H54 (cell line): ENCODE measurements at regions not wholly inside any gene's neighbourhood (a gene's known extent, or its start where the extent isn't known, plus 50 kb on each side); places are given as distances from the start of the nearest gene placed in this dataset.

Experiments
- DNase-seq: peaks from one replicate; pipeline ENCODE4 v3.0.0; 2011; ENCODE audit warnings: low spot score, mixed read lengths; ENCODE audit not compliant: insufficient read length
- FAIRE-seq: peaks from 3 replicates; lab custom pipeline; 2011; peaks lifted over from hg19 to GRCh38; lab: Jason Lieb, UNC
- POLR2A ChIP-seq: IDR thresholded peaks from 2 replicates; pipeline ENCODE4 v1.6.1; 2011; ENCODE audit warnings: low read depth, mild to moderate bottlenecking, low read length

GRCh38 chr2:226497146-226497909, 302.3 kb downstream of the IRS1 start:
- FAIRE-seq: no peak
- no peak for TF ChIP-seq POLR2A

GRCh38 chr2:226496273-226496550, 303.4 kb downstream of the IRS1 start:
- FAIRE-seq: no peak
- TF ChIP-seq POLR2A: no peak
- no peak for DNase-seq

More at GRCh38 chr2:226497146-226497909, 302.3 kb downstream of the IRS1 start:
- no peak for DNase-seq

- DNase-seq: no peak
- no peak for FAIRE-seq
- no peak for TF ChIP-seq POLR2A
These were observed 304.0 kb downstream of the IRS1 start for GRCh38 chr2:226495466-226496272.

- DNase-seq (no peak), FAIRE-seq (no peak)
- TF ChIP-seq POLR2A: no peak
These were observed 308.5 kb downstream of the IRS1 start for GRCh38 chr2:226491112-226491511.

- DNase-seq (peak; percentile 39), FAIRE-seq (peak; percentile 95)
- no peak for TF ChIP-seq POLR2A
These were observed 309.7 kb downstream of the IRS1 start for GRCh38 chr2:226489775-226490541.

GRCh38 chr2:226488034-226488433, 311.6 kb downstream of the IRS1 start:
- TF ChIP-seq POLR2A: no peak
- DNase-seq (no peak), FAIRE-seq (no peak)

GRCh38 chr2:226487573-226487972, 312.0 kb downstream of the IRS1 start:
- DNase-seq (no peak), FAIRE-seq (no peak)
- no peak for TF ChIP-seq POLR2A

- no peak for TF ChIP-seq POLR2A
- no peak for DNase-seq
- peak; percentile 6 for FAIRE-seq
These were observed 315.6 kb downstream of the IRS1 start for GRCh38 chr2:226483745-226484619.

GRCh38 chr2:226483143-226483542, 316.5 kb downstream of the IRS1 start:
- no peak for TF ChIP-seq POLR2A
- FAIRE-seq: no peak

GRCh38 chr2:226478109-226478809, 321.4 kb downstream of the IRS1 start:
- peak; percentile 100 for FAIRE-seq
- TF ChIP-seq POLR2A: no peak
- DNase-seq: peak; percentile 51

More at GRCh38 chr2:226483143-226483542, 316.5 kb downstream of the IRS1 start:
- no peak for DNase-seq

GRCh38 chr2:226477221-226478108, 322.2 kb downstream of the IRS1 start:
- peak; percentile 15 for FAIRE-seq
- TF ChIP-seq POLR2A: no peak
- no peak for DNase-seq
